Mesodermal cell (in vitro differentiated cells): ENCODE measurements at regions not wholly inside any gene's neighbourhood (a gene's known extent, or its start where the extent isn't known, plus 50 kb on each side); places are given as distances from the start of the nearest gene placed in this dataset.

Source experiments
- H3K27ac ChIP-seq: 2 replicates; pipeline ENCODE4 v1.7.0; 2013; ENCODE audit warnings: mild to moderate bottlenecking, low read depth, low read length, moderate library complexity; ENCODE audit not compliant: severe bottlenecking
- H3K36me3 ChIP-seq: 2 replicates; pipeline ENCODE4 v1.7.1; 2013; ENCODE audit warnings: mild to moderate bottlenecking, low read length, moderate library complexity; ENCODE audit not compliant: control insufficient read depth, insufficient read depth
- H3K4me1 ChIP-seq: one replicate; pipeline ENCODE4 v1.7.1; 2013; ENCODE audit warnings: mild to moderate bottlenecking, low read length; ENCODE audit not compliant: insufficient read depth, control insufficient read depth, poor library complexity, severe bottlenecking
- H3K4me3 ChIP-seq: 2 replicates; pipeline ENCODE4 v1.7.0; 2013; ENCODE audit warnings: low read length, control low read depth, mild to moderate bottlenecking; ENCODE audit not compliant: insufficient read depth, poor library complexity, severe bottlenecking; ENCODE audit errors: extremely low read depth
- H3K9me3 ChIP-seq: 2 replicates; pipeline ENCODE4 v1.7.1; 2013; ENCODE audit warnings: mild to moderate bottlenecking, low read length, moderate library complexity; ENCODE audit not compliant: control insufficient read depth
- WGBS, 2 experiments: methylation state at CpG; one replicate each; pipeline ENCODE4 v1.1.5; 2013; ENCODE audit warnings: missing lambda C conversion rate in 2 of 2; ENCODE audit not compliant: insufficient coverage in 2 of 2; 5-methylcytosine and 5-hydroxymethylcytosine counted together

- Histone ChIP-seq H3K4me3 (no peak overlapping the region), H3K9me3 (no peaks in the 10 kb centered on the region), H3K36me3 (no peaks in the 10 kb centered on the region), H3K27ac (no peak overlapping the region), H3K4me1 (peaks cover 11% of the 10 kb centered on the region)
- WGBS, 2 experiments: 93 to 100% methylated on average over 2 of the region's 2 CpGs
Measured at GRCh38 chr12:47017901-47018475, 61.4 kb upstream of the PCED1B start.

- Histone ChIP-seq H3K27ac (no peak overlapping the region), H3K36me3 (no peaks in the 10 kb centered on the region), H3K4me1 (no peaks in the 10 kb centered on the region), H3K9me3 (no peaks in the 10 kb centered on the region), H3K4me3 (no peak overlapping the region)
- WGBS, 2 experiments: 84 to 88% methylated on average over 2 to 4 of the region's 7 CpGs
Measured at GRCh38 chr12:47020211-47020821, 59.1 kb upstream of the PCED1B start.

- Histone ChIP-seq H3K27ac (no peak overlapping the region), H3K9me3 (no peaks in the 10 kb centered on the region), H3K4me3 (no peak overlapping the region), H3K36me3 (no peaks in the 10 kb centered on the region), H3K4me1 (no peaks in the 10 kb centered on the region)
- no CpG with 5 or more reads among the region's 2 CpGs for WGBS, 2 experiments
Measured at GRCh38 chr12:47021298-47021697, 58.1 kb upstream of the PCED1B start.

- Histone ChIP-seq H3K27ac (no peak overlapping the region), H3K4me3 (no peak overlapping the region), H3K36me3 (no peaks in the 10 kb centered on the region), H3K9me3 (no peaks in the 10 kb centered on the region), H3K4me1 (no peaks in the 10 kb centered on the region)
- no CpG with 5 or more reads among the region's 2 CpGs for WGBS, 2 experiments
Measured at GRCh38 chr12:47022296-47022695, 57.1 kb upstream of the PCED1B start.

- no peak overlapping the region for H3K27ac ChIP-seq
- no peaks in the 10 kb centered on the region for H3K36me3 ChIP-seq
- H3K4me3 ChIP-seq: no peak overlapping the region
- WGBS, 2 experiments: 83 to 90% methylated on average over 1 to 2 of the region's 3 CpGs
- no peaks in the 10 kb centered on the region for H3K9me3 ChIP-seq
- H3K4me1 ChIP-seq: no peaks in the 10 kb centered on the region
Measured at GRCh38 chr12:47023311-47023710, 56.1 kb upstream of the PCED1B start.

- no peaks in the 10 kb centered on the region for H3K9me3 ChIP-seq
- H3K27ac ChIP-seq: no peak overlapping the region
- no peak overlapping the region for H3K4me3 ChIP-seq
- WGBS, 2 experiments: 100% methylated on average over 5 to 6 of the region's 6 CpGs
- H3K36me3 ChIP-seq: no peaks in the 10 kb centered on the region
- H3K4me1 ChIP-seq: no peaks in the 10 kb centered on the region
Measured at GRCh38 chr12:47023953-47024352, 55.5 kb upstream of the PCED1B start.

GRCh38 chr12:47024463-47024862 is 55.0 kb upstream of the PCED1B start:
- no CpG with 5 or more reads among the region's 2 CpGs for WGBS, 2 experiments
- Histone ChIP-seq H3K36me3 (no peaks in the 10 kb centered on the region), H3K4me3 (no peak overlapping the region)

GRCh38 chr12:47025349-47025748 is 54.1 kb upstream of the PCED1B start:
- no peak overlapping the region for H3K27ac ChIP-seq
- H3K4me1 ChIP-seq: no peaks in the 10 kb centered on the region
- 67% methylated on average over 1 of the region's 2 CpGs; no CpG with 5 or more reads in 1 of the 2 experiments for WGBS, 2 experiments
- no peaks in the 10 kb centered on the region for H3K36me3 ChIP-seq
- no peak overlapping the region for H3K4me3 ChIP-seq
- H3K9me3 ChIP-seq: no peaks in the 10 kb centered on the region

More at GRCh38 chr12:47024463-47024862, 55.0 kb upstream of the PCED1B start:
- Histone ChIP-seq H3K27ac (no peak overlapping the region), H3K4me1 (no peaks in the 10 kb centered on the region), H3K9me3 (no peaks in the 10 kb centered on the region)

- no peaks in the 10 kb centered on the region for H3K36me3 ChIP-seq
- H3K9me3 ChIP-seq: no peaks in the 10 kb centered on the region
- no peak overlapping the region for H3K27ac ChIP-seq
- no peaks in the 10 kb centered on the region for H3K4me1 ChIP-seq
- no peak overlapping the region for H3K4me3 ChIP-seq
- WGBS, 2 experiments: 100% methylated on average over 1 to 2 of the region's 2 CpGs
Measured at GRCh38 chr12:47025798-47026197, 53.6 kb upstream of the PCED1B start.

GRCh38 chr12:47026291-47026690 is 53.1 kb upstream of the PCED1B start:
- no peak overlapping the region for H3K4me3 ChIP-seq
- H3K27ac ChIP-seq: no peak overlapping the region
- 84 to 92% methylated on average over 5 of the region's 5 CpGs for WGBS, 2 experiments
- H3K9me3 ChIP-seq: no peaks in the 10 kb centered on the region
- H3K36me3 ChIP-seq: no peaks in the 10 kb centered on the region
- no peaks in the 10 kb centered on the region for H3K4me1 ChIP-seq
